ENCODE measurements at regions not wholly inside any gene's neighbourhood (a gene's known extent, or its start where the extent isn't known, plus 50 kb on each side); places are given as distances from the start of the nearest gene placed in this dataset.

DNA sequence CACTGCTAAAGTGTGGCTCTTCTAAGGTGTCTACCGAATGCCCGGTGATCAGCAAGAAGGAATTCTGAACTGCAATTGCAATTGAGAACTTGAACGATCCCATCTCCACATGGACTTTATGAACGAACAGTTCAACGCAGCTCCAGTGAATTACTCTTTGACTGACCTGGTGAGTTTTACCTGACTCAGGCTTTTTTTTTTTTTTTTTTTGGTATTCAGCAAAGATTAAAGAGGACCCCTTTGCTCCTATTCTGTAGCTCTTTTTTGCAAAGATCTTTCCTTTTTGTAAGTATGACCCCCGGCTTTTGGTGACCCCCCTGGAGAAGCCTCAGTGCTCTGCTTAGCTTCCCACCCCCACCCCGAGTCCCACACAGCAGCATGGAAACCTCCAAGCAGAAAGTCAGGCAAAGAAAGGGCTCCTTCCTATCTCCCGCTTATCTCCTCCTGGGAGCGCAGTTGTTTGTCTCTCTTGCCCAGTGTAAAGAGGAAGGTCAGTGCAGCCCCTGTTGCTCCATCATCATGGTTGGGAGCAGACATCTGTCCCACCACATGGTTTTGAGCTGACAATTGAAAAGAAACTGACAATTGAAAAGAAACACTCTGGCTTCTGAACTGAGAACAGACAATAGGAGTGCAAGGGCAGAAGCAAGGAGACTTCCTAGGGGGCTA is 72.1 kb upstream of the DIO3 start:
- H3K36me3 ChIP-seq (ENCODE audit: control insufficient read depth, insufficient read depth, low read length): no peaks in the 10 kb centered on the region
- no peak overlapping the region for H3K4me3 ChIP-seq (replicated peaks; ENCODE audit: low read depth, low read length)
- no peaks in the 10 kb centered on the region for H3K27me3 ChIP-seq (replicated peaks; ENCODE audit: control insufficient read depth, insufficient read depth, low read length)
- DNase-seq (ENCODE audit: extremely low read depth, insufficient read length): no peak
- TF ChIP-seq, protein P1, sequence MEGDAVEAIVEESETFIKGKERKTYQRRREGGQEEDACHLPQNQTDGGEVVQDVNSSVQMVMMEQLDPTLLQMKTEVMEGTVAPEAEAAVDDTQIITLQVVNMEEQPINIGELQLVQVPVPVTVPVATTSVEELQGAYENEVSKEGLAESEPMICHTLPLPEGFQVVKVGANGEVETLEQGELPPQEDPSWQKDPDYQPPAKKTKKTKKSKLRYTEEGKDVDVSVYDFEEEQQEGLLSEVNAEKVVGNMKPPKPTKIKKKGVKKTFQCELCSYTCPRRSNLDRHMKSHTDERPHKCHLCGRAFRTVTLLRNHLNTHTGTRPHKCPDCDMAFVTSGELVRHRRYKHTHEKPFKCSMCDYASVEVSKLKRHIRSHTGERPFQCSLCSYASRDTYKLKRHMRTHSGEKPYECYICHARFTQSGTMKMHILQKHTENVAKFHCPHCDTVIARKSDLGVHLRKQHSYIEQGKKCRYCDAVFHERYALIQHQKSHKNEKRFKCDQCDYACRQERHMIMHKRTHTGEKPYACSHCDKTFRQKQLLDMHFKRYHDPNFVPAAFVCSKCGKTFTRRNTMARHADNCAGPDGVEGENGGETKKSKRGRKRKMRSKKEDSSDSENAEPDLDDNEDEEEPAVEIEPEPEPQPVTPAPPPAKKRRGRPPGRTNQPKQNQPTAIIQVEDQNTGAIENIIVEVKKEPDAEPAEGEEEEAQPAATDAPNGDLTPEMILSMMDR (IDR thresholded peaks at IDR 0.05; ENCODE audit: insufficient read depth, low read length, poor library complexity, severe bottlenecking): no peak

DNA sequence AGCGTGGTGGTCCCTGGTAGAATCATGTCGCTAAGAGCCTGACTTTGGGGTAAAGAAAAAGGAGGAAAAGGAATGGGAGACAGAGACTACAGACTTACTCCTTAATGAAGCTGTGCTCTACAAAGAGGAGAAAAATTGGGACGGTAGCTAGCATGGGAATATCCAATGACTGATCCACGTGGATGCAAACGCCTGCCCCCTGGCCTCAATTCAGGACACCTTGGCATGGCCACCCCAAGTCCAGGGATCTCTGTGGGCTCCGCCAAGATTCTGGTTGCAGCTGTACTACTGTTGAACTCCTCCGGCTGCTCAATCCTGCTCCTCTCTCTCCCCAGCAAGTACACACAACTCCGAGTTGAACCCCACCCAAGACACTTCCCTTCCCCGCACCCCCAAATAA is 70.5 kb upstream of the DIO3 start:
- DNase-seq (ENCODE audit: extremely low read depth, insufficient read length): no peak
- no peaks in the 10 kb centered on the region for H3K36me3 ChIP-seq (ENCODE audit: control insufficient read depth, insufficient read depth, low read length)
- no peak overlapping the region for H3K4me3 ChIP-seq (replicated peaks; ENCODE audit: low read depth, low read length)
- no peaks in the 10 kb centered on the region for H3K27me3 ChIP-seq (replicated peaks; ENCODE audit: control insufficient read depth, insufficient read depth, low read length)
- TF ChIP-seq, protein P1 (IDR thresholded peaks at IDR 0.05; ENCODE audit: insufficient read depth, low read length, poor library complexity, severe bottlenecking): no peak

DNA sequence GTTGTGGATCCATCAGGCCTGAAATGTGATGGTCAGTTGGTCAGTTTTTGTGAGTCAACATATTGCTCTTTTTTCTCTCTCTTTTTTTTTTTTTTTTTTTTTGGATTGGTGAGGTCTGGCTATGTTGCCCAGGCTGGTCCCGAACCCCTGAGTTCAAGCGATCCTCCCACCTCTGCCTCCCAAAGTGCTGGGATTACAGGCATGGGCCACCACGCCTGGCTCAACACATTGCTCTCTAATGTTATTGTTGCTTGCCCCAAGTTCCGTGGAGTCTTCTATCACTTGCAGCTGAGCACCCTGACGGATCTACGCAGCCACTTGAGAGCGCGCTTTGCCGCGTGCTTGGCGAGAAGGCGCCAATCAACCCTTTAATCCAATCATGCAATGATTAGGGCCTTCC is 69.5 kb upstream of the DIO3 start:
- Histone ChIP-seq H3K27me3 (replicated peaks; ENCODE audit: control insufficient read depth, insufficient read depth, low read length) (no peaks in the 10 kb centered on the region), H3K36me3 (ENCODE audit: control insufficient read depth, insufficient read depth, low read length) (no peaks in the 10 kb centered on the region), H3K4me3 (replicated peaks; ENCODE audit: low read depth, low read length) (no peak overlapping the region)
- no peak for DNase-seq (ENCODE audit: extremely low read depth, insufficient read length)
- TF ChIP-seq, protein P1 (IDR thresholded peaks at IDR 0.05; ENCODE audit: insufficient read depth, low read length, poor library complexity, severe bottlenecking): no peak

DNA sequence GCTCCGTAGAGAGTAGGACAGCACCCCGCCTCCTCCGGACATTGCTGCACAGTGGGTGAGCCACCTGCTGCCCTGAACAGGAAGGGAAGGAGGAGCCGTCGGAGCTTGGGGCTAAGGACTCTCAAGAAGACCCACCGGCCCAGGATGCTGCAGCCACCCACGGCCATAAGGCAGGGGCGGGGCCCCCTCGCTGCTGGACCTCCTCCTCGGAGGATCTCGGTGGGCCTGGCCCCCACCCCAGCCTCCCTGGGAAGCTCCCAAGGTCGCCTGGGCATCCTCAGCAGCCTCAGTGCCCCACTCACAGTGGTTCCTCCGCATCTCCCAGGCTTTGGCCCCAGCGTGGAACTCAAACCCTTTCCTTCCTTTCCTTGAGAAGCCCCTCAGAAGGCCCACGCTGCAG is 68.6 kb upstream of the DIO3 start:
- DNase-seq (ENCODE audit: extremely low read depth, insufficient read length): no peak
- Histone ChIP-seq H3K36me3 (ENCODE audit: control insufficient read depth, insufficient read depth, low read length) (no peaks in the 10 kb centered on the region), H3K4me3 (replicated peaks; ENCODE audit: low read depth, low read length) (no peak overlapping the region), H3K27me3 (replicated peaks; ENCODE audit: control insufficient read depth, insufficient read depth, low read length) (no peaks in the 10 kb centered on the region)
- TF ChIP-seq, protein P1 (IDR thresholded peaks at IDR 0.05; ENCODE audit: insufficient read depth, low read length, poor library complexity, severe bottlenecking): no peak

DNA sequence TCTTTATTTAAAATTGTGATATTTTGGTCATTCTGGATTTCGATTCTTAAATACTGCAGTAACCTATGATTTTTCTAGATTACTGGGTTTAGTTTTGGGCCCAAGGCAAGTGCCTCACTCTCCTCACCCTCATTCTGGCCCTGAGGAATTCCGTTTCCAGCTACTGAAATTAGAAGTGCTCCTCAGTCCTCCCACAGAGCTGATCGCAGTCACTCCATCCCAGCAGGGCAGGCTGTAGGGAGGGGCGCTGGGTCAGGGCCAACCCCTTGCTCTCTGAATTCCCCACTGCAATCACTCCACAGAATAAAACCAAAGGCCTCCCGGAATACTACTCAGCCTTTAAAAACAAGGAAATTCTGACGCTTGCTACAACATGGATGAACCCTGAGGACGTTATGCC is 66.5 kb upstream of the DIO3 start:
- no peak overlapping the region for H3K4me3 ChIP-seq (replicated peaks; ENCODE audit: low read depth, low read length)
- H3K36me3 ChIP-seq (ENCODE audit: control insufficient read depth, insufficient read depth, low read length): no peaks in the 10 kb centered on the region
- TF ChIP-seq, protein P1 (IDR thresholded peaks at IDR 0.05; ENCODE audit: insufficient read depth, low read length, poor library complexity, severe bottlenecking): no peak
- no peaks in the 10 kb centered on the region for H3K27me3 ChIP-seq (replicated peaks; ENCODE audit: control insufficient read depth, insufficient read depth, low read length)
- DNase-seq (ENCODE audit: extremely low read depth, insufficient read length): no peak

DNA sequence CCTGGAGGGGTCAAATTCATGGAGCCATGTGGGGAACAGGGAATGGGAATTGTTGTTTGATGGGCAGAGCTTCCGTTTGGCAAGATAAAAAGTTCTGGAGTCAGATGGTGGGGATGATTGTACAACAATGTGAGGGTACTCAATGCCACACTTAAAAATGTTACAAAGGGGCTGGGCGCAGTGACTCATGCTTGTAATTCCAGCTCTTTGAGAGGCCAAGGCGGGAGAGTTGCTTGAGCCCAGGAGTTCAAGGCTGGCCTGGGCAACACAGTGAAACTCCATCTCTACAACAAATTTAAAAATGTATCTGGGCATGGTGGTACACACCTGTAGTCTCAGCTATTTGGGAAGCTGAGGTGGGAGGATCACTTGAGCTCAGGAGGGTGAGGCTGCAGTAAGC is 66.0 kb upstream of the DIO3 start:
- Histone ChIP-seq H3K4me3 (replicated peaks; ENCODE audit: low read depth, low read length) (no peak overlapping the region), H3K27me3 (replicated peaks; ENCODE audit: control insufficient read depth, insufficient read depth, low read length) (no peaks in the 10 kb centered on the region), H3K36me3 (ENCODE audit: control insufficient read depth, insufficient read depth, low read length) (no peaks in the 10 kb centered on the region)
- DNase-seq (ENCODE audit: extremely low read depth, insufficient read length): no peak
- TF ChIP-seq, protein P1 (IDR thresholded peaks at IDR 0.05; ENCODE audit: insufficient read depth, low read length, poor library complexity, severe bottlenecking): no peak
